IMR-90 (cell line): ENCODE measurements at regions not wholly inside any gene's neighbourhood (a gene's known extent, or its start where the extent isn't known, plus 50 kb on each side); places are given as distances from the start of the nearest gene placed in this dataset.

Source experiments
- CTCF ChIP-seq: conservative IDR thresholded peaks from 2 replicates; pipeline ENCODE4 v1.5.1; 2012; ENCODE audit warnings: mild to moderate bottlenecking, low read depth, low read length, improper control_type of control experiment
- MXI1 ChIP-seq: IDR thresholded peaks from 2 replicates; pipeline ENCODE4 v1.6.1; 2012; ENCODE audit warnings: low read depth, mild to moderate bottlenecking, low read length, moderate library complexity, borderline replicate concordance

GRCh38 chr21:21801921-21802320 lies 803.7 kb downstream of the NCAM2 start:
- no peak for TF ChIP-seq CTCF
- no peak for TF ChIP-seq MXI1
